ENCODE measurements at regions not wholly inside any gene's neighbourhood (a gene's known extent, or its start where the extent isn't known, plus 50 kb on each side); places are given as distances from the start of the nearest gene placed in this dataset.

DNA sequence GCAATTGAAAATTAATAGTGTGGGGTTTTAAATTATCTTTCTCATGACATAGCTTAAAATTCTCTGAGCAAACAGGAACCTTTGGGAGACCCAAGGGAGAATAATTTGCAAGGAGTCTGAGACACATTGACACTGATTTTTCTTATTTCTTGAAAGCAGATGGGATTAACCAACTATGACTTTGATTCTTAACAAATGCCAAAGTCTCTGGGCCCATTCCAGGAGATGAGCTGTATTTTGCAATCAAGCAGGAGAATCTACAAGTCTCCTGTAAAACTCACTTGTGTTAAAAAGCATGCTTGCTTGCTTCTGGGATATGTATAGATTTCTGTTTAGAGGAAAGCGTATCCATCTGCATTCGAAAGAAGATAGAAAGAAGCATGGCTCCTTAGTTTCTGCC, 71.3 kb upstream of the STT3B start:
- intact Hi-C loops (cut with DNase I): no loop called here
- 95 to 97% (median 97%) methylated on average over 2 of the region's 2 CpGs for WGBS, 3 donors

GRCh38 chr3:31462050-31462569, 70.6 kb upstream of the STT3B start:
- Histone ChIP-seq H3K27me3 (no peaks in the 10 kb centered on the region), H3K4me1 (ENCODE audit: insufficient read depth) (no peaks in the 10 kb centered on the region), H3K9me3 (no peaks in the 10 kb centered on the region), H3K36me3 (no peaks in the 10 kb centered on the region), H3K27ac (no peak overlapping the region), H3K4me3 (no peak overlapping the region)
- no peak for TF ChIP-seq POLR2A (IDR thresholded peaks at IDR 0.05)
- TF ChIP-seq EP300 (IDR thresholded peaks at IDR 0.05): no peak
- TF ChIP-seq CTCF (IDR thresholded peaks at IDR 0.05): no peak
- WGBS, 3 donors: 61 to 79% (median 69%) methylated on average over 4 of the region's 4 CpGs
- intact Hi-C loops (cut with DNase I): no loop called here
- DNase-seq: no peak

More for the DNA sequence above, 71.3 kb upstream of the STT3B start:
- H3K27ac ChIP-seq: no peak overlapping the region
- H3K27me3 ChIP-seq: no peaks in the 10 kb centered on the region
- no peak overlapping the region for H3K4me3 ChIP-seq
- no peaks in the 10 kb centered on the region for H3K4me1 ChIP-seq (ENCODE audit: insufficient read depth)
- no peaks in the 10 kb centered on the region for H3K9me3 ChIP-seq
- DNase-seq: no peak
- no peaks in the 10 kb centered on the region for H3K36me3 ChIP-seq
- no peak for TF ChIP-seq EP300 (IDR thresholded peaks at IDR 0.05)
- TF ChIP-seq POLR2A (IDR thresholded peaks at IDR 0.05): no peak
- no peak for TF ChIP-seq CTCF (IDR thresholded peaks at IDR 0.05)

DNA sequence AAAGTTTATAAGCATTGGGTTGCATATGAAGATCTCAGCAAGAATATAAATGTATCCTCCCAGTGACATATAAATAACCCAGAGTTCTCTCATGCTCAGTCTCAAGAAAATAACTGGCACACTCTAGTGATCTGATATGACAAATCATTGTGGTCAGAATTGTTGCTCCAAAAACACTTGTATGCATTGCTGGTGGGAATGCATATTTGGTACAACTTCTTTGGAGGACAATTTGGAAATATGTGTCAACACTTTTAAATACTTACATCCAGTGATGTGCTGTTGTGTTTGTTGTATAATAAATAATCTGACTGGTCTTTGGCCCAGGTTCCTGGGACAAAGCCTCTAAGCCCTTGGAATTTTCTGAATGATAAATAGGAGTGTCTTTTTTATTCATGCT, 66.7 kb upstream of the STT3B start:
- Histone ChIP-seq H3K4me3 (no peak overlapping the region), H3K27ac (no peak overlapping the region), H3K36me3 (no peaks in the 10 kb centered on the region), H3K27me3 (no peaks in the 10 kb centered on the region), H3K9me3 (no peaks in the 10 kb centered on the region), H3K4me1 (ENCODE audit: insufficient read depth) (no peaks in the 10 kb centered on the region)
- intact Hi-C loops (cut with DNase I): no loop called here
- TF ChIP-seq CTCF (IDR thresholded peaks at IDR 0.05) (no peak), EP300 (IDR thresholded peaks at IDR 0.05) (no peak), POLR2A (IDR thresholded peaks at IDR 0.05) (no peak)
- DNase-seq: no peak

- no peak for DNase-seq
- no peak for TF ChIP-seq CTCF (IDR thresholded peaks at IDR 0.05)
- no peak for TF ChIP-seq POLR2A (IDR thresholded peaks at IDR 0.05)
- no peak for TF ChIP-seq EP300 (IDR thresholded peaks at IDR 0.05)
- H3K4me3 ChIP-seq: no peak overlapping the region
- no peak overlapping the region for H3K27ac ChIP-seq
- intact Hi-C loops (cut with DNase I): no loop called here
- 91 to 94% (median 92%) methylated on average over 2 of the region's 2 CpGs for WGBS, 3 donors
- no peaks in the 10 kb centered on the region for H3K27me3 ChIP-seq
- H3K9me3 ChIP-seq: no peaks in the 10 kb centered on the region
- H3K4me1 ChIP-seq (ENCODE audit: insufficient read depth): no peaks in the 10 kb centered on the region
- H3K36me3 ChIP-seq: no peaks in the 10 kb centered on the region
These were observed 65.9 kb upstream of the STT3B start for GRCh38 chr3:31466866-31467265.
